ENCODE measurements at regions not wholly inside any gene's neighbourhood (a gene's known extent, or its start where the extent isn't known, plus 50 kb on each side); places are given as distances from the start of the nearest gene placed in this dataset.

DNA sequence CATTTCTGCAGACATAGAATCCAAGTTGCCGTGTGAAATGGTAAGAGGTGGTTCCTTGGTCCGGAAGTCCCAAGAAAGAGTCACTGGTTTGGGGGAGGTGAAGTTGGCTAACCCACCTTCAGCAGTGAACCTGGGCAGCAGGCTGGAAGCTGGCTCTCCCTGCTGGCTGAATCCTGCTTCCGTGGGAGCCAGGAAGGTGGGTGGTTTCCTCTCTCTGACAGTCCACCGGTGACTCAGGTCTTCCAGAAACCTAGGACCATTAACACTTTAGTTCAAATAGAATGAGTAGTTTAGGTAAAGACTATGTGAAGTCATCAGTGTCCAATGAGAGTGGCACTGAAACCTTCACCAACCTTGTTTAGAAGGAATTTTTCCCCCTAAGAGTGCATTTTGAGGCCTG is 87.4 kb upstream of the CACNA2D3 start:
- Histone ChIP-seq H3K9me3 (ENCODE audit: control insufficient read depth in 1 of 2, insufficient read depth in 1 of 2, low read length in 2 of 2) (peaks cover 0 to 6% of the 10 kb centered on the region in 2 experiments), H3K27ac (ENCODE audit: low read depth in 1 of 2, low read length in 2 of 2) (no peak overlapping the region), H3K36me3 (ENCODE audit: insufficient read depth, low read length) (no peaks in the 10 kb centered on the region), H3K4me1 (ENCODE audit: insufficient read depth, low read length) (no peaks in the 10 kb centered on the region), H3K27me3 (ENCODE audit: control insufficient read depth in 1 of 2, insufficient read depth in 2 of 2, low read length in 2 of 2) (no peaks in the 10 kb centered on the region), H3K4me3 (ENCODE audit: low read length) (no peak overlapping the region)
- TF ChIP-seq, protein P1, sequence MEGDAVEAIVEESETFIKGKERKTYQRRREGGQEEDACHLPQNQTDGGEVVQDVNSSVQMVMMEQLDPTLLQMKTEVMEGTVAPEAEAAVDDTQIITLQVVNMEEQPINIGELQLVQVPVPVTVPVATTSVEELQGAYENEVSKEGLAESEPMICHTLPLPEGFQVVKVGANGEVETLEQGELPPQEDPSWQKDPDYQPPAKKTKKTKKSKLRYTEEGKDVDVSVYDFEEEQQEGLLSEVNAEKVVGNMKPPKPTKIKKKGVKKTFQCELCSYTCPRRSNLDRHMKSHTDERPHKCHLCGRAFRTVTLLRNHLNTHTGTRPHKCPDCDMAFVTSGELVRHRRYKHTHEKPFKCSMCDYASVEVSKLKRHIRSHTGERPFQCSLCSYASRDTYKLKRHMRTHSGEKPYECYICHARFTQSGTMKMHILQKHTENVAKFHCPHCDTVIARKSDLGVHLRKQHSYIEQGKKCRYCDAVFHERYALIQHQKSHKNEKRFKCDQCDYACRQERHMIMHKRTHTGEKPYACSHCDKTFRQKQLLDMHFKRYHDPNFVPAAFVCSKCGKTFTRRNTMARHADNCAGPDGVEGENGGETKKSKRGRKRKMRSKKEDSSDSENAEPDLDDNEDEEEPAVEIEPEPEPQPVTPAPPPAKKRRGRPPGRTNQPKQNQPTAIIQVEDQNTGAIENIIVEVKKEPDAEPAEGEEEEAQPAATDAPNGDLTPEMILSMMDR (IDR thresholded peaks at IDR 0.05) = no peak
- DNase-seq = no peak
- POLR2A ChIA-PET = no interaction called here
- no peak for ATAC-seq (ENCODE audit: poor library complexity)
- no peak overlapping the region for H3K4me3 Mint-ChIP-seq
- intact Hi-C loops (cut with DNase I, micrococcal nuclease) = no loop called here
- CTCF ChIA-PET = no interaction called here
- no peaks in the 10 kb centered on the region for H3K4me1 Mint-ChIP-seq (ENCODE audit: low read depth)
- peaks cover 5% of the 10 kb centered on the region for H3K27me3 Mint-ChIP-seq
- no peak overlapping the region for H3K27ac Mint-ChIP-seq
- H3K36me3 Mint-ChIP-seq (ENCODE audit: low read depth) = no peaks in the 10 kb centered on the region
- no peaks in the 10 kb centered on the region for H3K9me3 Mint-ChIP-seq

DNA sequence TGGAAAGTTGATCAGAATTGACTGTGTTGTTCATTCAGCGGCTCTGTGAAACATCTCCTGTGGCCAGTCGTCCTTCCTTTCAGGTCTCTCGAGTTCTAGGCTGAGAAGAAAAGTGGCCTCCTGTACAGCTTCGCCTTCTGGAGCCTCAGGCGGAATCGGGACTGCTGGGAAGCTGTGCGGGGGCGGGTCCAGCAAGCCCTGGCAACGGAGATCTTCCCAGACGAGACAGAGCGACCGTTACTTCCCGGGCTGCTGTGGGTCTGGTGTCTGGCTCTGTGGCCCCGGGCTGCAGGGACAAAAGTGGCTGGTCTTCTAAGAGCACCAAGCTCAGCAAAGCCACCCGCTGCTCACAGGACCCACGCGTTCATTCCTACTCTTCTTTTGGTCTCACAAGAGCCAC is 88.6 kb upstream of the CACNA2D3 start:
- peaks cover 0 to 6% of the 10 kb centered on the region in 2 experiments for H3K9me3 ChIP-seq (ENCODE audit: control insufficient read depth in 1 of 2, insufficient read depth in 1 of 2, low read length in 2 of 2)
- no peaks in the 10 kb centered on the region for H3K27me3 ChIP-seq (ENCODE audit: control insufficient read depth in 1 of 2, insufficient read depth in 2 of 2, low read length in 2 of 2)
- peaks cover 5% of the 10 kb centered on the region for H3K27me3 Mint-ChIP-seq
- ChIA-PET POLR2A (no interaction called here), CTCF (no interaction called here)
- ATAC-seq (ENCODE audit: poor library complexity) (no peak), DNase-seq (no peak)
- H3K36me3 ChIP-seq (ENCODE audit: insufficient read depth, low read length) = no peaks in the 10 kb centered on the region
- TF ChIP-seq, protein P1 (IDR thresholded peaks at IDR 0.05) = no peak
- H3K36me3 Mint-ChIP-seq (ENCODE audit: low read depth) = no peaks in the 10 kb centered on the region
- H3K4me1 ChIP-seq (ENCODE audit: insufficient read depth, low read length) = no peaks in the 10 kb centered on the region
- H3K9me3 Mint-ChIP-seq = no peaks in the 10 kb centered on the region
- H3K27ac Mint-ChIP-seq = no peak overlapping the region
- no peak overlapping the region for H3K4me3 ChIP-seq (ENCODE audit: low read length)
- no peaks in the 10 kb centered on the region for H3K4me1 Mint-ChIP-seq (ENCODE audit: low read depth)
- H3K4me3 Mint-ChIP-seq = no peak overlapping the region
- intact Hi-C loops (cut with DNase I, micrococcal nuclease) = no loop called here
- H3K27ac ChIP-seq (ENCODE audit: low read depth in 1 of 2, low read length in 2 of 2) = no peak overlapping the region

DNA sequence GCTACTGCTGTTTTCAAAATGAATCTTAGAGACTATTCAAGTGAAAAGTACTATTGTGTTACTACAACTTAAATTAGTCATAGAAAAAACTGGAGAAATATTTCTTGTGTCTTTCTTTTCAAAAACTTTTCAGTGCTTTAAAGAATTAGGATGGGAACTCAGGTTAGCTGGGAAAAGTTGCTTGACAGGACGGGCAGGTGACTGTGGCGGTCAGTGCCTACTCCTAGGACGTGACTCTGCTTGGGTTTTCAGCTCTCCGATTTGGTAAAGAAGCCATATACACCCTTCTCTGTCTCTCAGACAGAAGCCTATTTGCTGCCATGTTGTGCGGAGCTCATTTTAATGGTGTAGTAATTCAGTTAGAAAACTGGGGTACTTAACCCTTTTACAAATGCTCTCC is 89.8 kb upstream of the CACNA2D3 start:
- Histone ChIP-seq H3K36me3 (ENCODE audit: insufficient read depth, low read length) (no peaks in the 10 kb centered on the region), H3K27me3 (ENCODE audit: control insufficient read depth in 1 of 2, insufficient read depth in 2 of 2, low read length in 2 of 2) (no peaks in the 10 kb centered on the region), H3K9me3 (ENCODE audit: control insufficient read depth in 1 of 2, insufficient read depth in 1 of 2, low read length in 2 of 2) (peaks cover 0 to 6% of the 10 kb centered on the region in 2 experiments), H3K27ac (ENCODE audit: low read depth in 1 of 2, low read length in 2 of 2) (no peak overlapping the region), H3K4me1 (ENCODE audit: insufficient read depth, low read length) (no peaks in the 10 kb centered on the region), H3K4me3 (ENCODE audit: low read length) (no peak overlapping the region)
- intact Hi-C loops (cut with DNase I, micrococcal nuclease) = no loop called here
- no peak overlapping the region for H3K4me3 Mint-ChIP-seq
- ChIA-PET POLR2A (no interaction called here), CTCF (no interaction called here)
- H3K36me3 Mint-ChIP-seq (ENCODE audit: low read depth) = no peaks in the 10 kb centered on the region
- no peak overlapping the region for H3K27ac Mint-ChIP-seq
- H3K9me3 Mint-ChIP-seq = no peaks in the 10 kb centered on the region
- TF ChIP-seq, protein P1 (IDR thresholded peaks at IDR 0.05) = no peak
- no peak for ATAC-seq (ENCODE audit: poor library complexity)
- H3K27me3 Mint-ChIP-seq = peaks cover 5% of the 10 kb centered on the region
- no peak for DNase-seq
- no peaks in the 10 kb centered on the region for H3K4me1 Mint-ChIP-seq (ENCODE audit: low read depth)

All from CD4-positive, alpha-beta T cell (primary cell).